ENCODE measurements at regions not wholly inside any gene's neighbourhood (a gene's known extent, or its start where the extent isn't known, plus 50 kb on each side); places are given as distances from the start of the nearest gene placed in this dataset.

DNA sequence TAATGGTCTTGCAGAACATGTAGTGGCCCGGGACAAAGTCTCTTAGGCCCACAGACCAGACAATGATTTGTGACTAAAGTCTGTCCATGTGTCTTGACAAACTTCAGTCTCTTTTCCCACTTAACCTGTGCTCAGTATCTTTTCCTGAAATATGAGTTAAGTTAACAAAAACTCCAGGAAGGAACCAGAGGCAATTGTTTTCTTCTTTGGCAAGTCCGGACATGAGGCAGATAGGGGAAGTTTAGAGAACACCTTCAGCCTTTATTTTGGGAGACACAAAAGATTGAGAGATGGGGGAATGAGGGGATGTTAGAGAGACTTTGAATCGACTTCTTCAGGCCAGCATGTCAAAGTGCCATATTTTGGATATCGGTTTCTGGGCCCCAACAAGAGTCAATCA lies 80.2 kb upstream of the FRMPD4 start:
- Histone ChIP-seq H3K4me3 (replicated peaks in 1 of 3; ENCODE audit: insufficient read depth in 1 of 3, low read depth in 1 of 3, low read length in 3 of 3) (no peak overlapping the region), H2AFZ (ENCODE audit: low read depth, low read length) (no peak overlapping the region), H3K4me2 (ENCODE audit: insufficient read depth, low read length) (no peak overlapping the region), H3K9ac (replicated peaks; ENCODE audit: extremely low read depth, insufficient read depth, low read length) (no peak overlapping the region), H3K27ac (ENCODE audit: insufficient read depth, low read depth, low read length) (no peak overlapping the region), H3K9me3 (replicated peaks; ENCODE audit: control insufficient read depth, insufficient read depth, low read length) (no peaks in the 10 kb centered on the region), H4K20me1 (replicated peaks; ENCODE audit: control insufficient read depth, extremely low read depth, insufficient read depth, low read length) (no peaks in the 10 kb centered on the region), H3K4me1 (ENCODE audit: control insufficient read depth, extremely low read depth, insufficient read depth, low read length) (peaks cover 2% of the 10 kb centered on the region), H3K9me1 (replicated peaks; ENCODE audit: control insufficient read depth, extremely low read depth, insufficient read depth, low read length) (no peaks in the 10 kb centered on the region), H3K79me2 (ENCODE audit: control insufficient read depth, insufficient read depth, low read length) (no peaks in the 10 kb centered on the region), H3K27me3 (ENCODE audit: control insufficient read depth in 2 of 2, insufficient read depth in 2 of 2, low read length in 2 of 2) (no peaks in the 10 kb centered on the region), H3K36me3 (ENCODE audit: control insufficient read depth in 2 of 2, extremely low read depth in 1 of 2, insufficient read depth in 2 of 2, low read length in 2 of 2) (no peaks in the 10 kb centered on the region)
- intact Hi-C loops (cut with micrococcal nuclease) (no loop called here), dilution Hi-C loops (cut with MboI; ENCODE audit: extremely low pct_ligation_motif_present, low sequenced_read_pairs) (no loop called here)
- CTCF ChIA-PET = no interaction called here
- POLR2A ChIA-PET = no interaction called here
- no TSS peak for BruUV-seq (replicated peaks)
- DNase-seq (ENCODE audit: low read depth, low spot score) (peak; percentile 0), FAIRE-seq (peak; percentile 81)
- TF ChIP-seq MAX (IDR thresholded peaks at IDR 0.05; ENCODE audit: insufficient read depth, insufficient read length) (no peak), POLR2A (IDR thresholded peaks at IDR 0.05; ENCODE audit: low read depth, low read length) (no peak), EZH2 (IDR thresholded peaks at IDR 0.05; ENCODE audit: borderline replicate concordance, low read depth, low read length, severe bottlenecking) (no peak), MYC (IDR thresholded peaks at IDR 0.05; ENCODE audit: low read depth, low read length) (no peak), GATA2 (IDR thresholded peaks at IDR 0.05; ENCODE audit: insufficient read depth, insufficient read length, low read depth, low read length) (no peak), JUN (IDR thresholded peaks at IDR 0.05; ENCODE audit: borderline replicate concordance, insufficient read depth, insufficient read length, low read depth) (no peak), FOS (IDR thresholded peaks at IDR 0.05; ENCODE audit: borderline replicate concordance, insufficient read depth, low read length) (no peak)
- TF ChIP-seq, protein P1, sequence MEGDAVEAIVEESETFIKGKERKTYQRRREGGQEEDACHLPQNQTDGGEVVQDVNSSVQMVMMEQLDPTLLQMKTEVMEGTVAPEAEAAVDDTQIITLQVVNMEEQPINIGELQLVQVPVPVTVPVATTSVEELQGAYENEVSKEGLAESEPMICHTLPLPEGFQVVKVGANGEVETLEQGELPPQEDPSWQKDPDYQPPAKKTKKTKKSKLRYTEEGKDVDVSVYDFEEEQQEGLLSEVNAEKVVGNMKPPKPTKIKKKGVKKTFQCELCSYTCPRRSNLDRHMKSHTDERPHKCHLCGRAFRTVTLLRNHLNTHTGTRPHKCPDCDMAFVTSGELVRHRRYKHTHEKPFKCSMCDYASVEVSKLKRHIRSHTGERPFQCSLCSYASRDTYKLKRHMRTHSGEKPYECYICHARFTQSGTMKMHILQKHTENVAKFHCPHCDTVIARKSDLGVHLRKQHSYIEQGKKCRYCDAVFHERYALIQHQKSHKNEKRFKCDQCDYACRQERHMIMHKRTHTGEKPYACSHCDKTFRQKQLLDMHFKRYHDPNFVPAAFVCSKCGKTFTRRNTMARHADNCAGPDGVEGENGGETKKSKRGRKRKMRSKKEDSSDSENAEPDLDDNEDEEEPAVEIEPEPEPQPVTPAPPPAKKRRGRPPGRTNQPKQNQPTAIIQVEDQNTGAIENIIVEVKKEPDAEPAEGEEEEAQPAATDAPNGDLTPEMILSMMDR (IDR thresholded peaks at IDR 0.05; ENCODE audit: extremely low read depth in 1 of 2, insufficient read depth in 1 of 2, low read depth in 1 of 2, low read length in 2 of 2) = no peak
